Activated CD8-positive, alpha-beta T cell treated with anti-CD3 and anti-CD28 coated beads for 36 hours (primary cell): ENCODE measurements at regions not wholly inside any gene's neighbourhood (a gene's known extent, or its start where the extent isn't known, plus 50 kb on each side); places are given as distances from the start of the nearest gene placed in this dataset.

Experiments
- ATAC-seq: fragments of 200-7000 bp; cut with Tn5 transposase; one replicate; pipeline ENCODE4 v1.10.0; 2021; ENCODE audit warnings: mild to moderate bottlenecking, moderate library complexity
- CTCF ChIA-PET: fragments of 350-600 bp; sonication (Branson Sonifier 250); formaldehyde crosslinking; loops from one replicate; lab custom pipeline; 2021; ENCODE audit warnings: antibody characterized with exemption; lab: Charles Lee
- POLR2A ChIA-PET: fragments of 350-600 bp; sonication (Branson Sonifier 250); formaldehyde crosslinking; loops from one replicate; lab custom pipeline; 2021; ENCODE audit warnings: antibody characterized with exemption; lab: Charles Lee
- DNase-seq: peaks from one replicate; pipeline ENCODE4 v3.0.0-alpha.2; 2020
- H3K27ac Mint-ChIP-seq: one replicate; pipeline ENCODE4 v1.8.0; 2021; ENCODE audit warnings: mild to moderate bottlenecking, mixed read lengths
- H3K27me3 Mint-ChIP-seq: one replicate; pipeline ENCODE4 v1.8.0; 2021; ENCODE audit warnings: mixed read lengths
- H3K36me3 Mint-ChIP-seq: one replicate; pipeline ENCODE4 v1.8.0; 2021; ENCODE audit warnings: low read depth, mixed read lengths
- H3K4me1 Mint-ChIP-seq: one replicate; pipeline ENCODE4 v1.8.0; 2021; ENCODE audit warnings: low read depth, mixed read lengths
- H3K4me3 Mint-ChIP-seq: one replicate; pipeline ENCODE4 v1.8.0; 2021; ENCODE audit warnings: mild to moderate bottlenecking, moderate library complexity, mixed read lengths
- H3K9me3 Mint-ChIP-seq: one replicate; pipeline ENCODE4 v1.8.0; 2021; ENCODE audit warnings: mixed read lengths
- CTCF ChIP-seq: fragments of 200-600 bp; IDR thresholded peaks from one replicate; pipeline ENCODE4 v1.8.0; 2022; ENCODE audit warnings: antibody characterized with exemption, mild to moderate bottlenecking
- intact Hi-C: fragments of 100-400 bp; cut with micrococcal nuclease; formaldehyde crosslinking; loops from one replicate; pipeline ENCODE4 v1.10.0; 2022

- Mint-ChIP-seq H3K27ac (no peak overlapping the region), H3K4me3 (no peak overlapping the region), H3K9me3 (no peaks in the 10 kb centered on the region), H3K4me1 (no peaks in the 10 kb centered on the region), H3K27me3 (peaks cover 16% of the 10 kb centered on the region), H3K36me3 (no peaks in the 10 kb centered on the region)
- TF ChIP-seq CTCF = no peak
- DNase-seq = no peak
- ChIA-PET POLR2A (no interaction called here), CTCF (no interaction called here)
- no peak for ATAC-seq
- intact Hi-C loops = no loop called here
Observed at GRCh38 chr1:36692465-36693160, 209.9 kb upstream of the CSF3R start.

GRCh38 chr1:36691374-36691773 lies 208.7 kb upstream of the CSF3R start:
- CTCF ChIA-PET = no interaction called here
- POLR2A ChIA-PET = no interaction called here
- no peak for TF ChIP-seq CTCF
- ATAC-seq = no peak
- no peak for DNase-seq
- Mint-ChIP-seq H3K4me1 (no peaks in the 10 kb centered on the region), H3K27ac (no peak overlapping the region), H3K4me3 (no peak overlapping the region), H3K36me3 (no peaks in the 10 kb centered on the region), H3K9me3 (no peaks in the 10 kb centered on the region), H3K27me3 (peaks cover 25% of the 10 kb centered on the region)
- intact Hi-C loops = no loop called here

GRCh38 chr1:36689992-36690391 lies 207.3 kb upstream of the CSF3R start:
- Mint-ChIP-seq H3K36me3 (no peaks in the 10 kb centered on the region), H3K4me1 (no peaks in the 10 kb centered on the region), H3K9me3 (no peaks in the 10 kb centered on the region), H3K27me3 (peaks cover 24% of the 10 kb centered on the region), H3K4me3 (no peak overlapping the region), H3K27ac (no peak overlapping the region)
- CTCF ChIA-PET = no interaction called here
- no peak for ATAC-seq
- no peak for TF ChIP-seq CTCF
- DNase-seq = no peak
- POLR2A ChIA-PET = no interaction called here
- intact Hi-C loops = no loop called here

GRCh38 chr1:36687312-36687711 lies 204.6 kb upstream of the CSF3R start:
- DNase-seq = no peak
- ChIA-PET CTCF (no interaction called here), POLR2A (no interaction called here)
- Mint-ChIP-seq H3K4me3 (no peak overlapping the region), H3K4me1 (no peaks in the 10 kb centered on the region), H3K27me3 (peaks cover 16% of the 10 kb centered on the region), H3K36me3 (no peaks in the 10 kb centered on the region), H3K27ac (no peak overlapping the region), H3K9me3 (no peaks in the 10 kb centered on the region)
- no peak for TF ChIP-seq CTCF
- intact Hi-C loops = no loop called here
- no peak for ATAC-seq

GRCh38 chr1:36675931-36676562 lies 193.3 kb upstream of the CSF3R start:
- CTCF ChIA-PET = no interaction called here
- no peak overlapping the region for H3K27ac Mint-ChIP-seq
- peaks cover 9% of the 10 kb centered on the region for H3K27me3 Mint-ChIP-seq
- intact Hi-C loops = no loop called here
- no peaks in the 10 kb centered on the region for H3K9me3 Mint-ChIP-seq
- no peaks in the 10 kb centered on the region for H3K4me1 Mint-ChIP-seq
- no peak overlapping the region for H3K4me3 Mint-ChIP-seq
- ATAC-seq (no peak), DNase-seq (no peak)
- H3K36me3 Mint-ChIP-seq = no peaks in the 10 kb centered on the region
- POLR2A ChIA-PET = no interaction called here
- TF ChIP-seq CTCF = no peak
